ENCODE measurements at regions not wholly inside any gene's neighbourhood (a gene's known extent, or its start where the extent isn't known, plus 50 kb on each side); places are given as distances from the start of the nearest gene placed in this dataset.

DNA sequence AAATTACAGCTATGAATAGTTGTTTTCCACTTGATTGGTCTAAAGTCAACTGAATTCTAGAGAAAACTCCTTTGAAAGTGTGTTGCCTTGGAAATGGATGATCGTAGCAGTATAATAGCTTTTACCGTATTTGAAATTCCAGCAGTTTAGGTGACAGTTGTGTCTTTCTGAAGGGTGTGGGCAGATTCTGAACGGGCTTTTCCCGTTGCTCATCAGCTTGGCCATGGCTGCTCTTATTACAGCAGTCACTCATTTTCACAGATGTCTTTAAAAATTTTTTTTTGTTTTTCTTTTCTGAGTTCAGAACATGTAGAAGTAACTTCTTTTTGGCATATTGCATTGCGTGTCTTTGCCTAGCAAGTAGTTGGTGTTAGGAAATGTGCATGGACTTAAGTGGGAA lies 69.6 kb upstream of the SLC4A4 start:
- no peak for DNase-seq (ENCODE audit: extremely low read depth in 1 of 2, low read depth in 1 of 2)

DNA sequence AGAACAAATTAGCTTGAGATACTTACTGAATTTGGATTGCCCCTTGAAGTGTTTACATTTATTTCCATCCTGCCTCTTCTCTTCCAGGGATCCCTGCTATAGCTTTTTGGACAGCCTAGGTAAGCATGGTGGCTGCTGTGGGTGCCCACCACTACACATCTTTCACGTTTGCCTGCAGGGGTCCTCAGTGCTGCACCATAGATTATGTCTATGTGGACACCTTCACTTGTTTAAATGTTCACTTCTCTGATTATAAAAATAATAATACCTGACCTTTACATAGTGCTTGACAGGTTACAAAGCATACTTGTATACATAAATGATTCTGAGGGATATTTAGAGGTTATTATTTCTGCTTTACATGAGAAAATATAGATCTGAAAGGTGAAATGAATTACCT lies 67.9 kb upstream of the SLC4A4 start:
- no peak for DNase-seq (ENCODE audit: extremely low read depth in 1 of 2, low read depth in 1 of 2)

DNA sequence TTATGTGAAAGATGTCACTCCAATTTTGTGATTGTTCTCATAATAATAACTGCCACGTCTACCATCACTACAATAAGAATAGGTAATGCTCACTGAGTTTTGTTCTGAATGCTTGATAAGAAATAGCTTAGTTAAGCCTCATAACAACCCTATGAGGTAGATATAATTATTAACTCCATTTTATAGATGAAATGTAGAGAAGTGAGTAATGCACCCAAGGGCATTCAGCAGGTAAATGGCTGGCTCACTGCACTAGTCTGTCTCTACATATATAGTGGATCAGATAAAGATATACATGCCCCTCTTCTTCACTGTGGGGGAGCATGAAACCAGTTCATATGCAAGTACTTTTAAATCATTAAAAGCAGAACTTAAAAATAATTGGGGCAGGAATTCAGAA lies 65.8 kb upstream of the SLC4A4 start:
- no peak for DNase-seq (ENCODE audit: extremely low read depth in 1 of 2, low read depth in 1 of 2)

DNA sequence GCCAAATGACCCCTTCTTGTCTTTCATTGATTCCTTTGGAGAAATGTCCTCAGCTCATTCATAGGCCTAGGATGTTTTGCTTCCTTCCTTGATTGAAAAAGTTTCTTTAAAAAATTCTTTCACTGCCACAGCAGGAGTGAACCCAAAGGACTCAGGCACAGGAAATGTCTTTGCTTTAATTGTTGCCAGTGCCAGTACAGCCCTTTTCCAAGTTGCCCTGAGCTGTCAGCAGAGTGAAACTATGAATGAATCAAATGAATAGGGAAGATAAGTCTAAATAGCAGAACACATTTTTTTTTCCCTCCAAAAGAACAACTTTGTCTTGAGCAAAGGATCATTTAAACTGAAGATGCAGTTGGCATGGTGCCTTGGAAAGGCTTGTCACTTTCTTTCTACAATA lies 63.8 kb upstream of the SLC4A4 start:
- DNase-seq (ENCODE audit: extremely low read depth in 1 of 2, low read depth in 1 of 2) = no peak

DNA sequence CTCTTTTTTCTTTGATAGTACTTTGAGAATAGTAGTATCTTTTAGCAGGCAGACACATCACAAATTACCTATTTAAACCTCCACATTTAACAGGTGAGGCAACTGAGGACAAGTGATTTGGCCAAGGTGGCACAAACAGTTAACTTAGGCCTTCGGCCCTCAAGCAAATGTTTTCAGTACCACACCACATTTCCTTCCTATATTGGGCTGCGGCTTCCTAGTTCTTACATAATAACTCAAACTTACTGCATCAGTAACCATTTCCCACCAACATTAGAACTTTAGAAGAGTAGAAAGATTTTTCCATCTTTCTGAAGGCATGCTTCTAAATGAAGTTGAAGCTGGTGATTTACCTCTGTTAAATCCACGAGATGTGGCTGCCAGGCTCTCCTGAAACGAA lies 63.2 kb upstream of the SLC4A4 start:
- DNase-seq (ENCODE audit: extremely low read depth in 1 of 2, low read depth in 1 of 2) = no peak

DNA sequence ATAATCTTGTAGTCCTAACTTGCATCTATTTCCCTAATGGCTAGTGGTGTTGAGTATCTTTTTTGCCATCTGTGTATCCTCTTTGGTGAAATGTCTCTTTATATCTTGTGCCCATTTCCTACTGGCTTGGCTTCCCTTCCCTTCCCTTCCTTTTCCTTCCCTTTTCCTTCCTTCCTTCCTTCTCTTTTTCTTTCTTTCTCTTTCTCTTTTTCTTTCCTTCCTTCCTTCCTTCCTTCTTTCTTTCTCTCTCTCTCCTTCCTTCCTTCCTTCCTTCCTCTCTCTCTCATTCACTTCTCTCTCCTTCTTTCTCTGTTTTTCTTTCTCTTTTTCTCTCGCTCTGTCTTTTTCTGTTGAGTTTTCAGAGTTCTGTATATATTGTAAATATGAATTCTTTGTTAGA lies 61.5 kb upstream of the SLC4A4 start:
- DNase-seq (ENCODE audit: extremely low read depth in 1 of 2, low read depth in 1 of 2) = no peak

DNA sequence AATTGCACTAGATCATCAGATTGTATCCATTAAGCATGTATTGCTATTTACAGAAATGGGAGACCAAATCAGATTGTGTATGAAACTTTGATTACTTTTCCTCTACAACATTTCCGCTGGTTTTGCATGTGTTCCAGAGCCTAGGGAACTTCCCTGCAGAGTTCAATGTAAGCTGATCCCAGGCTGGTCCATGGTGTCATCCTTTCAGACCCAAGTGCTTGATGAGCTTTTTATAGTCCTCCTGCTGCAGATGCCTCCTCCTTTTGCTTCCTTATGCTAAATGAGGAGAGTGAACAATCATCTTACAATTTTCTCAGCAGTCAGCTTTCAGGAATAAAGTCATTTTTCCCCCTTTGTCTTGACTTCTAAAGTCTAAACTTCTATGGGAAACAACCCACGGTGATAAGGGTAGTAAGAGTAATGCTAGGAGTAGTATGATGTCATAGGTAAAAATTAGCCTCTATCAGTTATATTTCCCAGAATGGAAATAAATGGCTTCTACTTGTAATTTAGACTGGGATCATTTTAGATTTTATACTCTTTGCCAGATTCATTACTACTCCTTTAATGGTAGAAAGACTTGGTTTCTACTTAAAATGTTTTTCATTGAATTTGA lies 55.1 kb upstream of the SLC4A4 start:
- DNase-seq (ENCODE audit: extremely low read depth in 1 of 2, low read depth in 1 of 2) = no peak

DNA sequence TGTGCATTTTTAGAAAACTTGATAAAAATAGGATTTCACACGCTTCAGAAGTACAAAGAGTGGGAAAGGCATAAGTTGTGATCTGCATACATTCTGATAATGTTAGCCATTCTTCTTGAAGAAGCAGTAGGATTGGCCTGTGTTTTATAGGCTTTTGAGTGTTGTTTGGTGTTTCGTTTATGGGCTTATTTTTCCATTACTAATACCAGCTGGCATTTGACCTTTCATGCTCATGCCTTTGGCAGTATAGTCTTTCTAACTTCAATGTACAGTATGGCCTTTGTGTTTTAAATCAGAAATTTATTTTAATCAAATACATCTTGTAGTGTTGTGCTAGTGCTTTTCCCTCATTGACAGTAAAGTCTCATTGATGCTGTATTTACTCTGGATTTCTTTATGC lies 51.5 kb upstream of the SLC4A4 start:
- no peak for DNase-seq (ENCODE audit: extremely low read depth in 1 of 2, low read depth in 1 of 2)

DNA sequence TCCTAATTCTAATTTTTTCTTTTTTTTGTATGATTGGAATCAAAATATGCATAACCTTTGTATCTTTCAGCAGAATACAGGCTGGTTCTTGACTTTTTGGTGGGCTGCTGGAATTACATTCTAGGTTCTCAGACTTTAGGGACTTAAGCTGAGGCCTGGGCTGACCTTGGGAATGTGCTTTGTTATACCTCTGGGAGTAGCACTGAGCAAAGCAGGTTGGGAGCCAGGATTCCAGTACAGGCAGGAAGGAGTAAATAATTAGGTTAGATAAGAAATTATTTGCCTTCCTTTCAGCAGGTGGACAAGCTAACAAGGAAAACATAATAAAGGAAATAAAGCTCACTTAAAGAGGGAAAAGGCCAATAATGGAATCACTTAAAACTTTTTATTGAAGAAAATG lies 49.9 kb upstream of the SLC4A4 start:
- DNase-seq (ENCODE audit: extremely low read depth in 1 of 2, low read depth in 1 of 2) = no peak
